Natural killer cell treated with Interleukin-12 subunit alpha and Interleukin-12 subunit beta and Interleukin-15 and Interleukin-18, amount 100 ng/mL, for 72 hours (primary cell): ENCODE measurements at regions not wholly inside any gene's neighbourhood (a gene's known extent, or its start where the extent isn't known, plus 50 kb on each side); places are given as distances from the start of the nearest gene placed in this dataset.
"Not testable (repeated sequence)": the region's sequence is repeated elsewhere in the genome, so short reads cannot be mapped to it uniquely, and the experiment has no call there.

Experiments
- ATAC-seq, 2 donors: fragments of 150-1000 bp; cut with Tn5 transposase in 1 of 2; sonication (Bioruptor Pico), chemical (Tn5 transposase) in 1 of 2; 2 replicates each; pipeline ENCODE4 v1.10.0; 2021
- DNase-seq: peaks from one replicate; pipeline ENCODE4 v3.0.0; 2022; ENCODE audit warnings: low spot score
- H3K27ac Mint-ChIP-seq, 2 donors: 1 replicate in 1 of 2; 2 replicates in 1 of 2; pipeline ENCODE4 v1.8.0; 2022; ENCODE audit warnings: mixed read lengths in 2 of 2, mild to moderate bottlenecking in 1 of 2, moderate library complexity in 1 of 2
- H3K27me3 Mint-ChIP-seq, 2 donors: 1 replicate in 1 of 2; 2 replicates in 1 of 2; pipeline ENCODE4 v1.8.0; 2022; ENCODE audit warnings: mixed read lengths in 2 of 2
- H3K36me3 Mint-ChIP-seq: one replicate; pipeline ENCODE4 v1.8.0; 2022; ENCODE audit warnings: mixed read lengths
- H3K4me1 Mint-ChIP-seq, 2 donors: 1 replicate in 1 of 2; 2 replicates in 1 of 2; pipeline ENCODE4 v1.8.0; 2022; ENCODE audit warnings: low read depth in 2 of 2, mixed read lengths in 2 of 2, mild to moderate bottlenecking in 1 of 2
- H3K4me3 Mint-ChIP-seq: one replicate; pipeline ENCODE4 v1.8.0; 2022; ENCODE audit warnings: mixed read lengths
- H3K9me3 Mint-ChIP-seq: 2 replicates; pipeline ENCODE4 v1.8.0; 2022; ENCODE audit warnings: mixed read lengths

DNA sequence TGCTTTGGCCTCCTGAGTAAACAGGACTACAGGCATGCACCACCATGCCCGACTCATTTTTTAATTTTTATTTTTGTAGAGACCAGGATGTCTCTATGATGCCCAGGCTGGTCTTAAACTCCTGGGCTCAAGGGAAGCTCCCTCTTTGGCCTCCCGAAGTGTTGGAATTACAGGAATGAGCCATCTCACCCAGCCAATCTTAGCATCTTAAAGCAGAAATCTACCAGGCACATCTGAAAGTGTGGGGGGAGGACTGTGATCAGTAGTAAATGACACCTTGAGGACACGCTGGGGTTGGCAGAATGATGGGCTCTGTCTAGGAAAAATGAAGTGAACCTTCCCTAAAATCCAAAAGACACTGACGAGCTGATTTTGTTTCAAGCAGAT lies 149.2 kb downstream of the SPATA18 start:
- H3K4me3 Mint-ChIP-seq = no peak overlapping the region
- no peaks in the 10 kb centered on the region for H3K36me3 Mint-ChIP-seq
- H3K27me3 Mint-ChIP-seq = no peaks in the 10 kb centered on the region
- no peaks in the 10 kb centered on the region for H3K4me1 Mint-ChIP-seq
- H3K9me3 Mint-ChIP-seq = peaks cover 9% of the 10 kb centered on the region
- no peak overlapping the region for H3K27ac Mint-ChIP-seq
- DNase-seq (no peak), ATAC-seq (no peak)

DNA sequence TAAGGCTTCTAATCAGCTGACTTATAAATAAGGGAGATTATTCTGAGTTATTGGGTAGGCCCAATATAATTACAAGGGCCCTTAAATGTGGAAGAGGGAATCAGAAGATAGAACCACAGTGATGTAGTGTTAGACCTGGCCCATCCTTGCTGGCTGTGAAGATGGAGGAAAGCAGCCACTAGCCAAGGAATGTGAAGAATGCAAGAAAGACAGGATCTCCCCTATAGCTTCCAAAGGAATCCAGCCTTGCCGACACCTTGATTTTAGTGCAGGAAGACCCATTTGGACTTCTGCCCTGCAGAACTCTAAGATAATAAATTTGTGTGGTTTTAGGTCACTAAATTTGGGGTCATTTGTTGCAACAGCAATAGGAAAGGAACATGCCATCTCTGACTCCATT lies 150.6 kb downstream of the SPATA18 start:
- Mint-ChIP-seq H3K27ac (no peak overlapping the region), H3K36me3 (no peaks in the 10 kb centered on the region), H3K9me3 (peaks cover 10% of the 10 kb centered on the region), H3K4me1 (no peaks in the 10 kb centered on the region), H3K4me3 (no peak overlapping the region), H3K27me3 (no peaks in the 10 kb centered on the region)
- ATAC-seq = no peak
- no peak for DNase-seq

DNA sequence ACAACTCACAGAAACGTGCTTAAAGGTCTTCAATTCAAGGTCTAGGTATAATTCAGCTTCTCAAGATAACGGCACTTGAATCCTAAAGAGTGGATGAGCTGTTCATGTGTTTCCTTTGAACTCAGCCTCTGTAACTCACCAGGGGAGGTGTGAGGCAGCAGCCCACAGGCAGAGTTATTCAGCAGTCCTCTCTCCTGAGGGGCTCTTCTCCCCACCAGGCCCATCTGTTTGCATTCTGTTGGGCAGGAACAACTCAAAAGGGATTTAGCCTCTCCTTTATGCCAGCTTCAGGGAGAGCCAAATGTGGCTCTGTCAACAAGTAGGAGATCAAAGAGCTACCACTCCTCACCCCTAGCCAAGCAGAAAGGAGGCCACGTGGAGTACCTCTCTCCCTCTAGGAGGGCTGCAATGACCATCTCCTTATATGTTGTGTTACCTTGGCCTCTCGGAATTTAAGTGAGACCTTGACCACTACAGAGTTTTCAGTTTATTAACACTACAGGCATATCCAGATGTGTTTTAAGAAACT lies 151.2 kb downstream of the SPATA18 start:
- Mint-ChIP-seq H3K9me3 (peaks cover 11% of the 10 kb centered on the region), H3K4me1 (no peaks in the 10 kb centered on the region), H3K4me3 (no peak overlapping the region), H3K27me3 (no peaks in the 10 kb centered on the region), H3K36me3 (no peaks in the 10 kb centered on the region), H3K27ac (no peak overlapping the region)
- ATAC-seq = no peak
- DNase-seq = no peak

DNA sequence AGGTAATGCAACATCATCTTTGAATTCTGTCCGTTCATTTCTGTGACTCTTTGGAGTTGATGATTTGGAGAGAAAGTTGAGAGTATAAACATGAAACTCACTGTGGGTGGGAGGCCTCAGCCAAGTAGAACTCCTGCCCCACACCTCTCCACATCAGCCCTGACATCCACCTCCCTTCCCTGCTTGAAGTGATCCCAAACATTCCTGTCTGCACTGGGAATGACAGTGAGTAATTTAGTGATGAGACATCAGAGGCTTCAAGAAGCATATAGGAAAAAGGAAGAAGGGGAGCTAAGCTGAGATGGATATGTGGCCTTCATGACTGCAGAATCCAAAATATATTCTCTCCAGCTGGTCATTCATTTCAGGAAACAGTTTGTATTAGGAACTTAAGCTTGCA lies 151.8 kb downstream of the SPATA18 start:
- ATAC-seq = no peak
- H3K36me3 Mint-ChIP-seq = no peaks in the 10 kb centered on the region

DNA sequence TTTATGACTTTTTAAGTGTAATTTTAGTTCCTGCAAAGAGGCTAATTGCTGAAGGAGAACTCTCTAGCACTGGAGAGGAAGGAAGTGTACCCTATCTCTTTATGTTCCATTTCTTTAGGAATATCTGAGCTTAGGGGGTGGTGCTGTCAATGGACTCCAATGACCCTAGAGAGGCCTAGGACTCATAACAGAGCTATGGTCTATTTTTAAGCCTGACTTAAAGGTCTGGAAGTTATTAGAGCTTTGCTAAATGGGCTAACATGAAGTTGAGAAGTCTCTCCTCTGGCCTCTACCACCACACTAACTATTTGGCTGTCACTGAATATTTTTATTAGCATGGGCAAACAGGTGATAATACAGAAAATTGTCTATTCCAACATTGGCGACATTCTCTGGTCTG lies 152.2 kb downstream of the SPATA18 start:
- ATAC-seq = no peak

More for the DNA sequence above, 151.8 kb downstream of the SPATA18 start:
- Mint-ChIP-seq H3K27ac (no peak overlapping the region), H3K9me3 (peaks cover 12% of the 10 kb centered on the region), H3K4me3 (no peak overlapping the region), H3K4me1 (no peaks in the 10 kb centered on the region), H3K27me3 (no peaks in the 10 kb centered on the region)
- no peak for DNase-seq

DNA sequence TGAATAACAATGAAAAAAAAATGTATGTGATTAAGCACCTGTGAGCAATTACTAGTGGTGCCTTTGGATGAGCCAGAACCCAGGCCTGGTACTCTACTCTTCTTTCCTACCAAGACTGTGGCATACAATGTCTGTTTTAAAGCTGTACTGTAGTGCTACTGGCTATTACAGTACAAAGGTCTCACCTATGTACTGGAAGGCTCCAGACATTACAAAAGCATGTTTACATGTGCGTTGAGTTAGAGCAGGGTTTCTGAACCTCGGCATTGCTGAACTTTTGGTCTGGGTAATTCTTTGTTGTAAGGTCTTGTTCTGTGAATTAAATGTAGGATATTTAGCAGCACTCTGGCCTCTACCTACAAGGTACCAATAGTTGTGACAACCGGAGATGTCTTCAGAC lies 153.8 kb downstream of the SPATA18 start:
- ATAC-seq = no peak
- Mint-ChIP-seq H3K27ac (no peak overlapping the region), H3K27me3 (no peaks in the 10 kb centered on the region), H3K4me3 (no peak overlapping the region), H3K9me3 (peaks cover 22% of the 10 kb centered on the region), H3K36me3 (peaks cover 4% of the 10 kb centered on the region), H3K4me1 (no peaks in the 10 kb centered on the region)
- DNase-seq = no peak

More for the DNA sequence above, 152.2 kb downstream of the SPATA18 start:
- no peaks in the 10 kb centered on the region for H3K4me1 Mint-ChIP-seq
- H3K36me3 Mint-ChIP-seq = no peaks in the 10 kb centered on the region
- H3K27me3 Mint-ChIP-seq = no peaks in the 10 kb centered on the region
- no peak for DNase-seq
- no peak overlapping the region for H3K27ac Mint-ChIP-seq
- peaks cover 16% of the 10 kb centered on the region for H3K9me3 Mint-ChIP-seq
- H3K4me3 Mint-ChIP-seq = no peak overlapping the region

DNA sequence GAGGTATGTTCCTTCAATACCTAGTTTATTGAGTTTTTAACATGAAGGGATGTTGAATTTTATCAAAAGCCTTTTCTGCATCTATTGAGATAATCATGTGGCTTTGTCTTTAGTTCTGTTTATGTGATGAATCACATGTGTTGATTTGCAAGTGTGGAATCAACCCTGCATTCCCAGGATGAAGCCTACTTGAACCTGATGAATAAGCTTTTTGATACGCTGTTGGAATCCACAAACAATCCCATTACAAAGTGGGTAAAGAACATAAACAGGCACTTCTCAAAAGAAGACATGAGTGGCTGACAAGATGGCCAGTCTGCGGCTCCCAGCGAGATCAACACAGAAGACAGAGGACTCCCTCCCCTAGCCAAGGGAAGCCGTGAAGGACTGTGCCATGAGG lies 156.0 kb downstream of the SPATA18 start:
- not testable (repeated sequence) for H3K27me3 Mint-ChIP-seq, ATAC-seq, H3K36me3 Mint-ChIP-seq, H3K4me1 Mint-ChIP-seq, DNase-seq, H3K4me3 Mint-ChIP-seq, H3K27ac Mint-ChIP-seq
- H3K9me3 Mint-ChIP-seq = peaks cover 22% of the 10 kb centered on the region

DNA sequence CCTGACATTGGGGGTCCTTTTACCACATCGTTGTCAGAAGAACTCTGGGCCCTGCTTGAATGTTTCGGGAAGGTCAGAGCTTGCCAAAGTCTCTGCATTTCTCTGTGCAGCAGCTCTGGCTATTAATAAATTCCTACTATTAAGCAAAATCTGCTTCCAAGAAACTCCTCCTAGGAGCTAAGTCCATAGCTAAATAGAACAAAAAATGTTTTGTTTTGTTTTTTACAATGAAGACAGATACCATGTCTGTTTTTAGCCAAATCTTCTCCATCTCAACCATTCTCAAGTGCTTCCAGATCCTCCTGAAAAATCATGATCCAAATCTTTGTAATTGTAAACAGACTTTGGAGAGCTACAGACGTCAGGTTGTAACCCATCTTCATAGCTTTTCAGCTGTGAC lies 161.6 kb downstream of the SPATA18 start:
- peaks cover 4% of the 10 kb centered on the region for H3K36me3 Mint-ChIP-seq
- no peaks in the 10 kb centered on the region for H3K4me1 Mint-ChIP-seq
- H3K9me3 Mint-ChIP-seq = peaks cover 18% of the 10 kb centered on the region
- ATAC-seq (no peak), DNase-seq (no peak)
- H3K4me3 Mint-ChIP-seq = no peak overlapping the region
- no peak overlapping the region for H3K27ac Mint-ChIP-seq
- H3K27me3 Mint-ChIP-seq = no peaks in the 10 kb centered on the region

DNA sequence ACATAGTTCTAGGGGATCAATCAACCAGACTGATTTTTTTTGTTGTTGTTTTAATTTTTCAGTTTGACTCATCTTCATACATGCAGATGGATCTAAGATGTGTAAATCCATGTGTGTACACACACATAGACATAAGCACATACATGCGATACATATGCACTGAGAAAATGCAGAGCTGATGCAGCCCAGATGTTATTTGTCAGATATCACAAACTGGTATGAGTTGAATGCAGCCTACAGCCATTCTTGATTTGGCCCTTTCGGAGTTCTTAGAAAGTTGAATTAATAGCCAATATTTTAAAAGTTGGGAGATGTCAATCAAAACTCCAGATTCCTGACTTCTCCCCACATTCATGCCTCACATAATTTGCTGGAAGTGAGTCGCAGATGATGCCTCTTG lies 180.4 kb downstream of the SPATA18 start:
- H3K4me1 Mint-ChIP-seq = no peaks in the 10 kb centered on the region
- DNase-seq (no peak), ATAC-seq (no peak)
- H3K9me3 Mint-ChIP-seq = peaks cover 9% of the 10 kb centered on the region
- H3K27ac Mint-ChIP-seq = no peak overlapping the region
- H3K27me3 Mint-ChIP-seq = no peaks in the 10 kb centered on the region
- H3K36me3 Mint-ChIP-seq = peaks cover 3% of the 10 kb centered on the region
- no peak overlapping the region for H3K4me3 Mint-ChIP-seq

DNA sequence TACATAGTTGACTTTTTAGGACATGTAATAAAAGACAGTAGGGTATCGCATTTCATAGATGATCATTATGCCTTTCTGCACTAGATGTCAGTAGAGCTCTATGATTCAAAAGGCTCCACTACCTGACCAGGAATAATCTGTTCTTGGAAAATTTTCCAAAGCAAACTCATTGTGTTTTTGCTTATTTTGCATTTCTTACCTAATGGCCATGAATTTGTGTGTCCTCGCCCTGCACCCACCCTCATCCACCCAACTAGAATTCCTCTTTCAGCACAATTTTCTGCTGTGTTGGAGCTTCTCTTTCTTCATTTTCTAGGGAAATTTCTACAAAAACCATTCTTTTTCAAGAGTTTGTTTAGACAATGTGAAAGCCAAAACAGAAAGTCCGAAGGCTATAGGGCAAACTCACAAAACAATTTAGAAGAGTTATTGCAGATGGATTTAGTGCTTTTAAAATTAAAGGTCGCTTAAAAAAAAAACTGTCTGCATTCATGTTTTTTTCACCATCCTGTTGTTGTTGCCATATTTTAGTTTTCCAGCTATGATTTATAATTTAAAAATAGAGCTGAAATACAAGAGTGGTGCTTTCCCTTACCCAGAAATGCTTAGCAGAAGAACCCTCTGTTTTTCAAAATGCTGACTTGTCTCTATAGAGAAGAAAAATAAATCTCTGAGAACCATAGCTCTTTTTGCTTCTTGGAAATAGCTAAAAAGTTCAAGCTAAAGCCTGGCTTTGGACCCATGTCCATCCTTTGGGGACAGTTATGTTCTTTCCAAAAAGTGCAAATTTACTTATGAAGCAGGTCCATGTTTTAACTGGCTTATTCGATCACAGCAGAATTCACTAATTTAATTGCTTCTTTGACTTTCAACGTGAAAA lies 183.7 kb downstream of the SPATA18 start:
- Mint-ChIP-seq H3K36me3 (peaks cover 4% of the 10 kb centered on the region), H3K4me3 (no peak overlapping the region), H3K27me3 (no peaks in the 10 kb centered on the region), H3K27ac (no peak overlapping the region), H3K4me1 (no peaks in the 10 kb centered on the region), H3K9me3 (peaks cover 13% of the 10 kb centered on the region)
- DNase-seq (no peak), ATAC-seq (no peak)

DNA sequence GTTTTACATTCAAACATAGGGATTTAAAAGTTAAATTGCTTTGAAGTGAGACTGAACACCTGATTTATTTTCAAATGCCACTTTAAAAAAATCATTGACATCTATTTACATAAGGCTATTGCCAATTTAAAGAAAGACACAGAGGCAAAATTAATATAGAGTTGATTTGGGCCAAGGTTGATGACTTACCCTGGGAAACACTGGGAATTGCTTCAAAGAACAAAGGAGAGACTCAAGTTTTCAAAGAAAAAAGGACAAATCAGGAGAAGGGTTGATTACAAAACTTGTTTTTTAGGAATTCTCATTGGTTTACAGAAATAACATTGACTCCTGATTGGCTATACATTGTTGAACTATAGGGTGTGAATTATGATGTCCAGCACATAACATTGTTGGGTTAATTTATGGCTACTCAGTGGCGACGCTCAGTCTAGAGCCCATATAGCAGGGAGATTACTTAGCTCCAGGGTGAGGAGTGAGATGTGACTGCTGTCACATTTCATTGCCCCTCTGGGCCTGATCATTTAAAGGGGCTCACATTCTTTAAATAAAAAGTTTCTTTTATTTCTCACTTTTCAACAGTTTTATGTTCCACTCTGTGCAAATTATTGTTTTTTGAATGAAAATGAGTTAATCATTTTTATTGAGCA lies 184.6 kb downstream of the SPATA18 start:
- Mint-ChIP-seq H3K27me3 (no peaks in the 10 kb centered on the region), H3K36me3 (peaks cover 4% of the 10 kb centered on the region), H3K27ac (no peak overlapping the region), H3K4me3 (no peak overlapping the region), H3K9me3 (peaks cover 11% of the 10 kb centered on the region), H3K4me1 (no peaks in the 10 kb centered on the region)
- no peak for DNase-seq
- ATAC-seq = no peak

DNA sequence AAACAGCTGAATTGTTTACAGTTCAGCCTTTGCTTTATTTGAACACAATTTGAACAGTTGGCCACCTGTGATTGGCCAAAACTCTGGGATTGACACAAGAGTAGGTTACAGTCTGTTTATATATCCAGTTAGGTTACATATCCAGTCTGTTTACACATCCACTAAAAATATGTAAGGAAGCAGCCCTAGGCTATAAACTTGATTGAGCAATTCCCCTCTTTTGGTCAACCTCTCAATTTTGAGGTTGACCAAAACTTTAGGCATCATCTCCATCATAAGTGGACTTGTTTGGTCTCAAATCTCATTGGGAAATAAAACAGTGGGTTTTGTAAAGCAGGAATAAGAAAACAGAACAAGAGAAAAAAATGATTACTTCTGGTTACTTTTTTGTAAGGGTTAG lies 190.8 kb downstream of the SPATA18 start:
- Mint-ChIP-seq H3K4me1 (no peaks in the 10 kb centered on the region), H3K27me3 (no peaks in the 10 kb centered on the region), H3K27ac (no peak overlapping the region), H3K4me3 (no peak overlapping the region), H3K9me3 (peaks cover 9% of the 10 kb centered on the region), H3K36me3 (no peaks in the 10 kb centered on the region)
- DNase-seq (no peak), ATAC-seq (no peak)

DNA sequence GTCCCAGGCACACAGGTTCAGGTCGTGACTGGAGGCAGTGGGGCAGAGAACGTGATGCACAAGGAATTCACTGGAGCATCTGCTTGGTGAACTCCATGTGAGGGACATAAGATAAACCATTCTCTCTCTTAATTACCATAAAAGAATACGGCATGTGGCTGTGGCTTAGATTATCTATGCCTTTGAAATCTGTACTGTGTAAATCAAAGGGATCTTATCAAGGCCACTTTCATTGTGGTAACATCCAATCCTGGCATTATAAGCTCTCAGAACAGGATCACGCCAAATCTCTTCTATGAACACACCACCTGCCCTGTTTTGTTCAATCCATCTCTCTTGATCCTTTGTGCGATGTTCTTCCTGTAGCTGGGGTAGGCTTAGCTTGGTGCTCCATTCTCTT lies 192.3 kb downstream of the SPATA18 start:
- no peak for ATAC-seq
- DNase-seq = no peak
- Mint-ChIP-seq H3K4me3 (no peak overlapping the region), H3K27me3 (no peaks in the 10 kb centered on the region), H3K4me1 (no peaks in the 10 kb centered on the region), H3K36me3 (no peaks in the 10 kb centered on the region), H3K9me3 (peaks cover 12% of the 10 kb centered on the region), H3K27ac (no peak overlapping the region)

DNA sequence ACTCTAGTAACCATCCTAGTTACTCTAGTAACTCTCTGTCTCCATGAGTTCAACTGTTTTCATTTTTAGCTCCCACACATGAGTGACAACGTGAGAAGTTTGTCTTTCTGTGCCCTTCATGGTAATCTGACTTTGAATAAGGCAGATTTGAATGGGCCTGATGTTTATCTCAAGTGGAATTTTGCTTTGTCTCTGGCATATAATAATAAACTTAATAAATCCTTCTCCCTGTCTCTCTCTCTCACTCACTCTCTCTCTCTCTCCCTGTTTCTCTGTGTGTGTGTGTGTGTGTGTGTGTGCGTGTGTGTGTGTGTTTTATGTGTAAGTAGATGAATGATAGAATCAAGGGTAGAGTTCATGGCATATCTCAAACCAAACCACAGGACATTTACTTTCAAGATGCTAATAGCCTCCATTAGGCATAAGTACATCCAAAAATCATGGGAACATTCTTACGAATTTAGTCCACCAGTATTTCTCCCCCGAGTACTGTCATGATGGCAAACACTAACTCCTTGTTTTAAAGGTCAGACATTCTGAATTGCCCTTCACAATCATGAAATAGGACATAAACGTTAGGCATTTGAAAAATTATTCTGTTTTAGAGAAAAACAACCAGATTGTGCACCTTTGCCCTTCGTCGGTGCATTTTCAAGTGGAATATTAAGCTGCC lies 193.1 kb downstream of the SPATA18 start:
- Mint-ChIP-seq H3K9me3 (peaks cover 12% of the 10 kb centered on the region), H3K36me3 (no peaks in the 10 kb centered on the region), H3K4me1 (no peaks in the 10 kb centered on the region), H3K27ac (no peak overlapping the region), H3K4me3 (no peak overlapping the region), H3K27me3 (no peaks in the 10 kb centered on the region)
- DNase-seq = no peak
- ATAC-seq = no peak
